Fibroblast of upper back skin (primary cell): ENCODE measurements at regions not wholly inside any gene's neighbourhood (a gene's known extent, or its start where the extent isn't known, plus 50 kb on each side); places are given as distances from the start of the nearest gene placed in this dataset.
A peak's percentile ranks its signal among the peaks of the same experiment; 100 is the strongest.
"Not testable (repeated sequence)": the region's sequence is repeated elsewhere in the genome, so short reads cannot be mapped to it uniquely, and the experiment has no call there.

Experiments used
- DNase-seq: peaks from one replicate; pipeline ENCODE4 v3.0.0-alpha.2; 2013

DNA sequence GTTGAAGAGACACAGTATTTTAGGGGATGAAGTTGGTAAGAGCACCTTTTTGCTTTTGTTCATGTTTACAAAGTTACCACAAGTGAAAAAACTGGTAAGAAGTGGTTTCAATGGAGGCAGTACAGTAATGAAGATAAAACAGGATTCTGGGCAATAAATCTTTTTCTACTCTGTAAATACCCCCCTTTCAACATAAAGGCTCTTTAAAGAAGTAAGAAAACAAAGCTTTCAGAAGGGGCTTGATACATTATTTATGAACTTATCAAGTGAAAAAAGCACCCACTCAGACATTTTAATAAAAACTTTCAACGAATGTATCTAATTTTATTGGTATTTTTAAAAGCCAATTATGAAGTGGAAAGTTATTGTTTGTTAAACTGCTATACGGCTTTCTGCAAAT lies 522.9 kb downstream of the ZEB2 start:
- no peak for DNase-seq

- DNase-seq: no peak
These were observed 525.0 kb downstream of the ZEB2 start for GRCh38 chr2:143994961-143995360.

DNA sequence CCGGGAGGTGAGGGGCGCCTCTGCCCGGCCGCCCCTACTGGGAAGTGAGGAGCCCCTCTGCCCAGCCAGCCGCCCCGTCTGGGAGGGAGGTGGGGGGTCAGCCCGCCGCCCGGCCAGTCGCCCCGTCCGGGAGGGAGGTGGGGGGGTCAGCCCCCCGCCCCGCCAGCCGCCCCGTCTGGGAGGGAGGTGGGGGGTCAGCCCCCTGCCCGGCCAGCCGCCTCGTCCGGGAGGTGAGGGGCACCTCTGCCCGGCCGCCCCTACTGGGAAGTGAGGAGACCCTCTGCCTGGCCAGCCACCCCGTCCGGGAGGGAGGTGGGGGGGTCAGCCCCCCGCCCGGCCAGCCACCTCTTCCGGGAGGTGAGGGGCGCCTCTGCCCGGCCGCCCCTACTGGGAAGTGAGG lies 528.3 kb downstream of the ZEB2 start:
- not testable (repeated sequence) for DNase-seq

DNA sequence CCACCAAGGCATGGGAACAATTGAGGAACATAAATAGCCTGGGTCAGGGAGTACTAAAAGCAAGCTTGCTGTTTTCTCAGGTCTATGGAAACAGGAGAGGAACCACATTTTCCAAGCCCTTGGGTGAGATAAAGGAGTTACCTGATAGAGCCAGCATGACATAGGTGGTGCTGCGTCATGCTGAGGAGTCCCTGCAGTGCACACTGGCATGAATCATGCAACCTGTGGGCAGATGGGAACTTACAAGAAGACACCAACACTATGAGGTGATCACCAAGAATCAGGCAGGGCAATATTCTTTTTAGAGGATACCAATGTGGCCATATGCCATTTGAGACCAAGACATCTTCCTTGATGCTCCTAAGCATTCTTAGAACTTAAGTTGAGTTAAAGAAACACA lies 531.8 kb downstream of the ZEB2 start:
- DNase-seq: no peak

DNA sequence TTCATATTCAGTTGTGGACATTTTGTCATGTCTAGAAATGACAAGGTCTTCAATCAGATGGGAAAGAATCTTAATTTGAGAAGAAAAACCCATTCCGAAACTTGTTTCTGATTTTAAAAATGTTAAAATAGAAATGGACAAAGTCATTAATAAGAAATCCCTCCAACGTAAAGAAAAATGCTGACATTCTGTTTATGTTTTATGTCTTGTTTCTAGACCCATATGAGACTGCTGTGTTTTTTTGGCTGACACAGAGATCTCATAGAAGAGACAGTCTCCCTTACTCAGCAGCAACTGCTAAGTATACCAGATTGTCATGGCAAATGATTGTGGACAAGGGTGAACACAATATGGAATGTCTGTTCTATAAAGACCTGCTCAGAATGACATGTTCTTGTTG lies 538.5 kb downstream of the ZEB2 start:
- DNase-seq: no peak

DNA sequence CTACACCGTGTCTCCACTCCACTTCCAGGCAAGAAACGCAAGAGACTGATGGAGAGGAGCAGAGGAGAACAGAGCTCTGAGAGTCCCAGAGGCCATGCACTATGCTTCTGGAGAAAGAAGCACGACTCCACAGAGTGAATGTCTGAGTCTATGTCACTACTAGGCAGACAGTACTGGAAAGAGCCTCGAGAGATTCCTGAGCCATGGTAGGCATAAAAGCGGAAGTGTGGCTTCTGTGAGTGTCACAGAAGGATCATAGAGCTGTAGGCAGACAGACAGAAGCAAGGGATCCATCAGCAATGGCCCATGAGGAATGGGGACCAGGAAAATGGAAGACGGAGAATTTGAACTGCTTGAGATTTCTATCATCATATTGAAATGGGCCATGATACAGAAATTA lies 542.6 kb downstream of the ZEB2 start:
- DNase-seq: no peak

- no peak for DNase-seq
These were observed 544.7 kb downstream of the ZEB2 start for GRCh38 chr2:143975216-143975615.

GRCh38 chr2:143974262-143974661 lies 545.7 kb downstream of the ZEB2 start:
- peak; percentile 55 for DNase-seq

GRCh38 chr2:143968860-143969259 lies 551.1 kb downstream of the ZEB2 start:
- DNase-seq: no peak

DNA sequence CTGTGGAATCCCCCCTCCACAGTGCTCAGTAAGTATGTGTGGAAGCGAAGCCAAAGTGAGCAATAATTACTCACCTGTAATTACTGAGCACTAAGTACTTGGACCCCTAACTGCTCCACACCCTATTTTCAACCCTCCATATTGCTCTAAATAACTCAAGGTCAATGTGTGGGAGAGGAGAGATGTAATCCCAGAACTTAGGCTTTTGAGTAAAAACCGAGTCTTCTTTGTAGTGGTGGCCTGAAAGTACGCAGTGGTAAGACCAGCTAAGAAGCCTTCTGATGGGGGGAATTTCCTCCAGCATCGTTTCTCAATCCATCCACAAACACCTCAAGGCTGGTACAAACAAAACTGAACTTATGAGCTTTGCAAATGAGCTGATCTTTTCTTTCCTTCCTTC lies 551.6 kb downstream of the ZEB2 start:
- DNase-seq: no peak

- DNase-seq: no peak
These were observed 554.3 kb downstream of the ZEB2 start for GRCh38 chr2:143965493-143966164.

DNA sequence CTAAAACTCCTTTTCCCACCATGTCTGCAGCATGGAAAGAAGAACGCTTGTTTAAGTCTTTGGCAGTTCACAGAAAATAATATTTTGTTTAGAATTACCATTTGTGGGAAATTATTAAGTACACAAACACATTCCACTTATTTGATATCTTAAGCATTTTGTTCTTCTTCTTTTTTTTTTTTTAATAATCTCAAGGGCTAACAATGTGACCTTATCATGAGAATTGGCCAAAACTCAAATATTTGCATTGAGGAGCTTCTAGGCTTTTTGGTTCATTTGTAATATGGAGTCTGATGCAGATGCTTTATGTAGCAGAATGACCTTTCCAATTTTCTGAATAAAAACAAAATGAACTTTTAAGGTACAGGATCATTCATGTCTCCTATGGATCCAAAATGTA lies 555.0 kb downstream of the ZEB2 start:
- DNase-seq: no peak

- no peak for DNase-seq
These were observed 559.7 kb downstream of the ZEB2 start for GRCh38 chr2:143960177-143960576.

DNA sequence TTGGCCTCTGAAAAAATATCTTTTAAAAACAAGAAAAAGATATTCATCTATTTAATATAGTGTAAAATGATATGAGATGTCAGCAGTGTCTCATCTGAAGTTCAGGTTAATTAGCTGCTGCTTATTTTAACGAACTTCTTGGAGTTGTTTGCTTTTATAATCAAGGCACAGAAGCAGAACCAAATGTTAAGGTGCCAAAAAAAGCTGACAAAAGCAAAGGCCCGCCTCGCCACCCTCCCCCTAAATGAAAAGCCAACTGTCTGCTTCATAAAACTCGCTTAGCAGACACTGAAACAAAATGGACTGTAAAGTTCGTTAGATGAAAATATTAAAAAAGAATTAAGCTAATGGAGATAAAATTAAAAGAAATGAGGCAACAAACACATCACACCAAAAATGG lies 562.6 kb downstream of the ZEB2 start:
- no peak for DNase-seq

- peak; percentile 91 for DNase-seq
These were observed 564.4 kb downstream of the ZEB2 start for GRCh38 chr2:143955401-143956065.

- DNase-seq: no peak
These were observed 565.1 kb downstream of the ZEB2 start for GRCh38 chr2:143954844-143955243.

GRCh38 chr2:143954186-143954585 lies 565.7 kb downstream of the ZEB2 start:
- peak; percentile 50 for DNase-seq

DNA sequence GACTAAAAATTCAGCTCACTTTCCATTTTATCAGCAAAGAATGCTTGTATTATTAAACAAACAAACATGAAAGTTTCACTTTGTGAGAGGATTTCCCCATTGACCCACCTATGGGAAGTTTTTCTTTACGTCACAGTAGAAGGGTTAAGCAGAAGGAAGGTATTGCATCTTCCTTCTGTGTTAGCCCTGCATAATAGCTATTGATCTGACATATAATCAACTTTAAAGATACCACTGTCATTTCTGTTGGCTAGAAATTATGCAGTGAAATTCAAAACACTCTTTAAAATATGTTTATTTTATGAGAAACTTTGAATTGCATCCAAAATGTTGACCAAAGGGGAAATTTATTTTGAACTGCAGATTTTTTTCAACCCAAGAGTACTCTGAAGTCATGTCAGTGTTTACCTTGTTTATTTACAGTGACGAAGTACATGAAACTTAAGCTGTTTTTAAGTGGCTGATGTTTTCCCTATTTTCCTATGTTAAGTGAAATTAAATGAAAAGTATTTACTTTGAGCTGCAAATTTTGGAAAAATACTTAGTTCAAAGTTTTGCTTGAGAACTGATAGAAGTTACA lies 566.4 kb downstream of the ZEB2 start:
- no peak for DNase-seq

DNA sequence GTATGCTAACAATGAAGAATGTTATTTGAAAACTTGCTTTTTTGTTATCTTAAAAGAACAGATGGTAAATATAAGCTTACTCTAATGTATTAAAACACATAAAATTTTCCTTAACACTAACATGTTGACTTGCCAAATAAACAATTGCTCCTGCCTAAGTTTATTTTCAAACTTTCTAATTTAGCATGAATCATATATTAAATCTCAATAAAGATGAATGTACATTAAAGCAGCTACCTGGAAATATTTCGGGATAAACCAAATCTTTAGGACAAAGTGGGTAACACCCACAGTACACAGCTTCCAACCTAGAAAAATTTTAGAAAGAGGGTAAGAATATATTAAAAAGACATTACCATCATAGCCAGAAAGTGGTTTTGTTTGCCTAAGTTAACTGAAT lies 567.4 kb downstream of the ZEB2 start:
- DNase-seq: no peak

DNA sequence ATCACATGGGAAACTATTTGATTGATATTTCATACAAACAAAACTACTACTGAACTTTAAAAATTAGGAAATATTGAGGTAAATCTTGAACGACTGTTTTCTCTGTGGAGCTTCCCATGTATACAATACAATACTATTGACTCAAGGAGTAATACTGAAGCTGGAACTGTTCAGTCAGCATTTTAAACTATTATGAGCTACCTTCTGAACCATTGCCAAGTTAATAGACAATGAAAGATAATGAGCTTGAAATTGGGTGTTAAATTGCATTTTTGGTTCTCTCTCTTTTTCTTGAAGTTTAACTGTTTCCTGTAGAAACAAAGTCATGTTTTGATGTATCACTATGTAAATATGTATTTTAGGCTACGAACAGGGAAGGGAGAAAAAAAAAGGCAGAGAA lies 569.2 kb downstream of the ZEB2 start:
- no peak for DNase-seq

DNA sequence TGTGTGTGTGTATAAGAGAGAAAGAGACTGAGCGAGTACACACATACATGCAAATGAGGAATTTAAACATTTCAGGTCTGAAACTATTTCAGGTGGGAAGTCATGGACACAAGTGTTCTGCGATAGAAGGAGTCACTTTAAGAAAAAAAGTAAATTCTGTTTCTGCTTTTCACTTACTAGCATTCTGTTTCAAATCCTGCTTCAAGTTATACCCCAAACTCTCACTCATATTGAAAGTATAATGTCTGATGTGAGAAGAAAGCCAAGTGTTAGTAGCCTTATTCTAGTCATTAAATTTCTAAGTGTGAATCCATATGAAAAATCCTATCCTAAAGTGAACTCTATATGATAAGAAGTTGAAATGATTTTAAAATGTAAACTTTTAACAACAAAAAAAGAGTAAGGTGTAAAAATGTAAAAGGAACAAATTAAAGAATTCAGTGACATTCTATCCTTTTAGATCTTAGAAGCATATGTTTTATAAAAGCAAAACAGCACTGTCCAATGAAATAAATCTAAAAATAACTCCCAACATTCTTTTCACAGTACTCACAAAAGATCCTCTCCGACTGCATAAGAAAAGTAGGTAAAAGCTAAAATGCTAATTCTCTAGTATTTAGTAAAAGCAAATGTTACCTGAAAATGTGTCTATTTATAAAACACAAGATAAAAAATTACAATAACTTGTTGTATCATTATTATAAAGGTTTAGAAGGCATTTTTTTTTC lies 570.6 kb downstream of the ZEB2 start:
- DNase-seq: peak; percentile 39

GRCh38 chr2:143948710-143949109 lies 571.2 kb downstream of the ZEB2 start:
- DNase-seq: no peak

DNA sequence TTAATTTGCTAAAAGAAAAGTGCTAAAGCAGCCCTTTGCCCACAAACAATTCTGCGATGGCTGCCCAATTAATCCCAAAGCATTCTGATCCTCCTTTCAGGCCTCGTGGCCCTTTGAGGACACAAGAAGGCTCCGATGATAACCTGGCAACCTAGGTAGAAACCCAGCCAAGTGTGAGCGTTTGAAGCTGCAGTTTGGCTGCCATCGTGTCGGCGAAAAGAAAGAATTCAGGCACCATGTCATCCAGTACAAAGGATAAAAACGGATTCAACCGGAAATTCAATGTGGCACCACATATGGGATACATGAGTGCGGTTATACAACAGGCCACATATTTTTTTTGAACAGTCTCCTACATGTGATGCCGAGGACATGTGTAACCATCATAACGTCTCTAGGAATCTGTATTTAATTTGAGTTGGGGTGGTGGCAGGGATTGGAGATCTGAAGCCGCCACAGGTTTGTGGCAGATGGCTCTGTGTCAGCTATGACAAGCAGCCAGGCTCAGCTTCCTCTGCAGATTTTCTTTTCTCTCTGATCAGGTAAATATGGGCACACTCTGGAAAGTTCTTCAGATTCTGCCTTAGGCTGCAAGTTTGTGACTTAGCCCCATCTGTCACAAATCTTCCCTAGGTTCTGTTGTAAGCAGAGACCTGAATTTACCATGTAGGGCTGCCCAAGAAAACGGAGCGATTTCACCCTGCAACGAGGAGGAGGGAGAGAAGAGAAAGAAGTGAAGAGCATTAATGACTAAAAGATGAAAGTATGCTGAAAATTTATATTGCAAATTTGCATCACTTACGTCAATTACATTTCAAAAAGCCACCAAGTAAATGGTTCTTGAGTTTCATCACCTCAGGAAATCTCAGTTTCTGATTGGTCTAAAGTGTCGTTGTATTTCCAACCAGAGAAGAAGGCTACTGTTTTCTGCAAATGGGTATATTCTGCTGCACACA lies 573.2 kb downstream of the ZEB2 start:
- peak; percentile 84 for DNase-seq
